ENCODE measurements at regions not wholly inside any gene's neighbourhood (a gene's known extent, or its start where the extent isn't known, plus 50 kb on each side); places are given as distances from the start of the nearest gene placed in this dataset.

GRCh38 chr5:86523718-86524117 is 94.0 kb upstream of the COX7C start:
- intact Hi-C loops (cut with DNase I): no loop called here

DNA sequence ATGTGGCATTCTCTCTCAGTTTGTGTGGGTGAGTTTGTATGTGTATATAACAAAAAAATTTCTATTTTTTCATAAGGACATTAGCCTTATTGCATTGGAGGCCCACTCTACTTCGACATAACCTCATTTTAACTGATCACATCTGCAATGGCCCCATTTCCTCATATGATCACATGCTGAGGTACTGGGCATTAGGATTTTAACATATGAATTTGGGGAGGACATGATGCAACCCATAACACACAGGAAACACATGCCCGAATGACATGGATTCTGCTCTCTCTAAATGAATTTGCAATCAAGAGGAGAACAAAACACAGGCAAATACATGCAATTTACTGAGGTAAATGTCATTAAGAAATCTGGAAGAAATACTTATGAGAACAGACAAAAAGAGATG is 92.1 kb upstream of the COX7C start:
- intact Hi-C loops (cut with DNase I): no loop called here
- Histone ChIP-seq H3K4me3 (no peak overlapping the region), H3K27ac (no peak overlapping the region), H3K27me3 (ENCODE audit: insufficient read depth in 3 of 3, low read length in 2 of 3) (no peaks in the 10 kb centered on the region), H3K4me1 (no peaks in the 10 kb centered on the region), H3K36me3 (ENCODE audit: insufficient read depth in 1 of 2, low read depth in 1 of 2) (no peaks in the 10 kb centered on the region), H3K9me3 (no peaks in the 10 kb centered on the region)
- DNase-seq (no peak), ATAC-seq (no peak)
- WGBS, 3 donors: 60 to 74% (median 67%) methylated on average over 2 of the region's 2 CpGs
- no peak for TF ChIP-seq CTCF (IDR thresholded peaks at IDR 0.05)

More at GRCh38 chr5:86523718-86524117, 94.0 kb upstream of the COX7C start:
- no peaks in the 10 kb centered on the region for H3K27me3 ChIP-seq (ENCODE audit: insufficient read depth in 3 of 3, low read length in 2 of 3)
- H3K4me1 ChIP-seq: no peaks in the 10 kb centered on the region
- H3K9me3 ChIP-seq: no peaks in the 10 kb centered on the region
- WGBS, 3 donors: 56 to 69% (median 68%) methylated on average over 3 of the region's 3 CpGs
- no peak overlapping the region for H3K4me3 ChIP-seq
- H3K27ac ChIP-seq: no peak overlapping the region
- DNase-seq: no peak
- no peak for TF ChIP-seq CTCF (IDR thresholded peaks at IDR 0.05)
- H3K36me3 ChIP-seq (ENCODE audit: insufficient read depth in 1 of 2, low read depth in 1 of 2): no peaks in the 10 kb centered on the region
- no peak for ATAC-seq

- DNase-seq: no peak
- no peak for TF ChIP-seq CTCF (IDR thresholded peaks at IDR 0.05)
- intact Hi-C loops (cut with DNase I): no loop called here
- no peak overlapping the region for H3K4me3 ChIP-seq
- H3K4me1 ChIP-seq: no peaks in the 10 kb centered on the region
- 44 to 75% (median 45%) methylated on average over 3 of the region's 3 CpGs for WGBS, 3 donors
- H3K27ac ChIP-seq: no peak overlapping the region
- H3K36me3 ChIP-seq (ENCODE audit: insufficient read depth in 1 of 2, low read depth in 1 of 2): no peaks in the 10 kb centered on the region
- no peaks in the 10 kb centered on the region for H3K27me3 ChIP-seq (ENCODE audit: insufficient read depth in 3 of 3, low read length in 2 of 3)
- H3K9me3 ChIP-seq: no peaks in the 10 kb centered on the region
- ATAC-seq: no peak
Observed at GRCh38 chr5:86526811-86527348, 90.9 kb upstream of the COX7C start.

GRCh38 chr5:86532429-86532828 is 85.3 kb upstream of the COX7C start:
- intact Hi-C loops (cut with DNase I): no loop called here

More at GRCh38 chr5:86532429-86532828, 85.3 kb upstream of the COX7C start:
- Histone ChIP-seq H3K36me3 (ENCODE audit: insufficient read depth in 1 of 2, low read depth in 1 of 2) (no peaks in the 10 kb centered on the region), H3K27me3 (ENCODE audit: insufficient read depth in 3 of 3, low read length in 2 of 3) (no peaks in the 10 kb centered on the region), H3K4me3 (no peak overlapping the region), H3K4me1 (no peaks in the 10 kb centered on the region), H3K27ac (no peak overlapping the region), H3K9me3 (no peaks in the 10 kb centered on the region)
- TF ChIP-seq CTCF (IDR thresholded peaks at IDR 0.05): no peak
- WGBS, 3 donors: 66 to 76% (median 72%) methylated on average over 2 of the region's 2 CpGs
- ATAC-seq: no peak
- no peak for DNase-seq

All from psoas muscle (tissue), 7 donors.